Mesendoderm (in vitro differentiated cells): ENCODE measurements at regions not wholly inside any gene's neighbourhood (a gene's known extent, or its start where the extent isn't known, plus 50 kb on each side); places are given as distances from the start of the nearest gene placed in this dataset.
"Not testable (repeated sequence)": the region's sequence is repeated elsewhere in the genome, so short reads cannot be mapped to it uniquely, and the experiment has no call there.

ENCODE experiments used
- DNase-seq: peaks from one replicate; pipeline ENCODE4 v3.0.0; 2013
- H2AK5ac ChIP-seq: 2 replicates; pipeline ENCODE4 v1.6.1; 2013; ENCODE audit warnings: low read length, inconsistent platforms
- H2BK120ac ChIP-seq: 2 replicates; pipeline ENCODE4 v1.6.1; 2013; ENCODE audit warnings: low read depth, mild to moderate bottlenecking, low read length, moderate library complexity, mixed read lengths
- H2BK15ac ChIP-seq: replicated peaks from 2 replicates; pipeline ENCODE4 v1.6.1; 2013; ENCODE audit warnings: low read depth, mild to moderate bottlenecking, moderate library complexity
- H2BK5ac ChIP-seq: 2 replicates; pipeline ENCODE4 v1.6.1; 2013; ENCODE audit warnings: low read length, inconsistent platforms
- H3K18ac ChIP-seq: 2 replicates; pipeline ENCODE4 v1.6.1; 2013; ENCODE audit warnings: mild to moderate bottlenecking, low read length, mixed read lengths
- H3K23ac ChIP-seq: one replicate; pipeline ENCODE4 v1.6.1; 2013; ENCODE audit warnings: low read length
- H3K27ac ChIP-seq: 2 replicates; pipeline ENCODE4 v1.5.1; 2013; ENCODE audit warnings: low read depth, mild to moderate bottlenecking, inconsistent platforms, low read length, moderate library complexity
- H3K27me3 ChIP-seq: 2 replicates; pipeline ENCODE4 v1.6.1; 2013; ENCODE audit warnings: low read length, control low read depth, mild to moderate bottlenecking, inconsistent platforms; ENCODE audit not compliant: insufficient read depth, poor library complexity
- H3K36me3 ChIP-seq: 2 replicates; pipeline ENCODE4 v1.6.1; 2013; ENCODE audit warnings: low read length, inconsistent platforms; ENCODE audit not compliant: control insufficient read depth, insufficient read depth
- H3K4ac ChIP-seq: one replicate; pipeline ENCODE4 v1.6.1; 2013; ENCODE audit warnings: low read depth, mild to moderate bottlenecking, low read length, moderate library complexity
- H3K4me1 ChIP-seq: 2 replicates; pipeline ENCODE4 v1.6.1; 2013; ENCODE audit warnings: low read depth, low read length, inconsistent platforms; ENCODE audit not compliant: control insufficient read depth
- H3K4me2 ChIP-seq: 2 replicates; pipeline ENCODE4 v1.6.1; 2013; ENCODE audit warnings: low read length
- H3K4me3 ChIP-seq: 2 replicates; pipeline ENCODE4 v1.5.1; 2013; ENCODE audit warnings: mild to moderate bottlenecking, low read length
- H3K56ac ChIP-seq: one replicate; pipeline ENCODE4 v1.6.1; 2013; ENCODE audit warnings: low read length
- H3K79me1 ChIP-seq: 2 replicates; pipeline ENCODE4 v1.6.1; 2013; ENCODE audit warnings: low read length, inconsistent platforms
- H3K79me2 ChIP-seq: 2 replicates; pipeline ENCODE4 v1.6.1; 2013; ENCODE audit warnings: mild to moderate bottlenecking, low read length; ENCODE audit not compliant: control insufficient read depth, insufficient read depth
- H3K9ac ChIP-seq: 2 replicates; pipeline ENCODE4 v1.6.1; 2013; ENCODE audit warnings: low read length, inconsistent platforms
- H4K5ac ChIP-seq: one replicate; pipeline ENCODE4 v1.6.1; 2013; ENCODE audit warnings: low read length
- H4K8ac ChIP-seq: one replicate; pipeline ENCODE4 v1.6.1; 2013; ENCODE audit warnings: low read depth, mild to moderate bottlenecking, control low read depth, low read length, moderate library complexity
- WGBS: extraction: QIAGEN DNeasy Blood & Tissue Kit; methylation state at CpG from one replicate; pipeline ENCODE4 v1.1.7; 2013; ENCODE audit warnings: low lambda C conversion rate, missing lambda C conversion rate; ENCODE audit not compliant: insufficient coverage; ENCODE audit errors: extremely low coverage; 5-methylcytosine and 5-hydroxymethylcytosine counted together

DNA sequence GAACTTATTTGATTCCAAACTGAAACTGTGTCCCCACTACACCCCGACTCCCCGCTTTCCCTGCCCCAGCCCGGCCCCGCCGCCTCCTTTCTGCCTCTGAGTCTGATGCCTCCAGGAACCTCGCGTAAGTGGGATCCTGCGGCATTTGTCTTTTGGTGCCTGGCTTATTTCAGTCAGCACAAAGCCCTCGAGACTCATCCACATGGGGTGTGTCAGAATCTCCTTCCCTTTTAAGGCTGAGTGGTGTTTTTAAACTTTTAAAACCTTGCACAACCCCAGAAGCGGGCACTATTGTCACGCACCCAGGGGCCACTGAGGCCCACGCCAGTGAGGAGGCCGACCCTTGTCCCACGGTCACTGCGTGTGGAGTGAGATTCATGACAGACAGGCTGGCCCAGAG is 206.9 kb downstream of the NPIPB11 start:
- H3K9ac ChIP-seq, H3K56ac ChIP-seq, H4K5ac ChIP-seq, H3K27me3 ChIP-seq, H2AK5ac ChIP-seq, H4K8ac ChIP-seq, H3K79me1 ChIP-seq, H3K36me3 ChIP-seq, H2BK5ac ChIP-seq, H3K4me2 ChIP-seq, H3K18ac ChIP-seq, H3K27ac ChIP-seq, H3K4me3 ChIP-seq, H3K79me2 ChIP-seq, DNase-seq, H3K4me1 ChIP-seq, H2BK120ac ChIP-seq, H3K4ac ChIP-seq, H2BK15ac ChIP-seq, H3K23ac ChIP-seq: not testable (repeated sequence)
- WGBS, result no CpG with 5 or more reads among the region's 15 CpGs

DNA sequence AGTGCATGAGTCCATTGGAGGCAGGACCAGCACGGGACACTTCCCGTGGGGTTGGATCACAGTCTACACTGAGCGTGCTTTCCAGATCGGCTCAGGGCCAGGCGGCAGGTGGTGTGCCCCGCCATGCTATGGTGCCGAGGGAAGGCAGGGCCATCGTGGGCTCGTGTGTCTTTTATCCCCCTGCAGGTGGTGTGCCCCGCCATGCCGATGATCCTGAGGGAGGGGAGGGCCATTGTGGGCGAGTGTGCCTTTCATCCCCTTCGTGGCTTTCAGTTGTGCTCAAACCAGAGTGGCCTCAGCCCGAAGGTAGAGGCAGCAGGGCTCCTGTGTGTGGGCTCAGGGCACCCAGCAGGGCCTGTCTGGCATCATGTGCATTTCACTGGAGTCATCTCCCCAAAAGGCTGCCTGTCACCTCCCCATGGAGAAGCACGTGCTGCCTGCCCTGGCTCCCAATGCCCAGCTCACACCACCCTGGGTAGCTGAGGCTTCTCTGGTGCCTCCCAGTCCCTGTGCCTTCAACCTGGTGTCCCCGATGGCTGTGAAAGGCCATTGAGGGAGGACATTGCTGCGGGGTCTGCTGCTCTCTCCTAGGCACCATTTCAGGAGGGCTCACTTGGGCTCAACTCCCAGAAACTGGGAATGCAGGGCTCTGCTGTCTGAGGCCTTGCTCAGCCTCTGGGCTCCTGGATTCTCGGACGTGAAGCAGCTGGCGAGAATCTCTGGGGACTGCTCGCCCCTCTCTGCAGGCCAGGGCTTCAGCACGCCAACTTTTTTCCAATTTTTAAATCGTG is 207.6 kb downstream of the NPIPB11 start:
- Histone ChIP-seq H2AK5ac (no peak overlapping the region), H4K5ac (no peak overlapping the region), H3K4me1 (no peaks in the 10 kb centered on the region), H3K4ac (no peak overlapping the region), H3K27me3 (no peaks in the 10 kb centered on the region), H3K4me2 (no peak overlapping the region), H3K79me2 (no peaks in the 10 kb centered on the region), H3K36me3 (no peaks in the 10 kb centered on the region), H2BK120ac (no peak overlapping the region), H3K18ac (no peak overlapping the region), H3K79me1 (no peaks in the 10 kb centered on the region), H3K56ac (no peak overlapping the region), H3K4me3 (no peak overlapping the region), H4K8ac (no peak overlapping the region), H3K27ac (no peak overlapping the region), H3K9ac (no peak overlapping the region), H2BK15ac (no peak overlapping the region), H2BK5ac (no peak overlapping the region), H3K23ac (no peak overlapping the region)
- WGBS, result no CpG with 5 or more reads among the region's 23 CpGs
- DNase-seq, result no peak

DNA sequence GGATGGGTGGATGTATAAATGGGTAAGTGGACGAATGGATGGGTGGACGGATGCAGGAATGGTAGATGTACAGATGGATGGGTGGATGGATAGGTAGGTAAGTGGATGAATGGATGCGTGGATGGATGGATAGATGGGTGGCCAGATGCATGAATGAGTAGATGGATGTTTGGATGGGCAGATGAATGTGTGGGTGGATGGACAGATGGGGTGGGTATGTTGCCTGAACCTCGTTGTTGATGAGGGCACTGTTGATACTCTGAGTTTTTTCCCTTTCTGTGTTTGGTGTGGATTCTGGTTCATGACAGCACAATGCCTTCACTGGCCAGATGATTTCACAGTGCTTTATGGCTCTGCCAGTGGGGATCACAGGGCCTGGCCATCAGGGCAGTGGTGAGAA is 208.3 kb downstream of the NPIPB11 start:
- Histone ChIP-seq H3K4me2 (no peak overlapping the region), H3K27me3 (no peaks in the 10 kb centered on the region), H2BK5ac (no peak overlapping the region), H3K79me1 (no peaks in the 10 kb centered on the region), H2BK120ac (no peak overlapping the region), H2AK5ac (no peak overlapping the region), H3K56ac (no peak overlapping the region), H3K9ac (no peak overlapping the region), H3K36me3 (no peaks in the 10 kb centered on the region), H3K18ac (no peak overlapping the region), H3K4me3 (no peak overlapping the region), H3K79me2 (no peaks in the 10 kb centered on the region), H2BK15ac (no peak overlapping the region), H4K5ac (no peak overlapping the region), H4K8ac (no peak overlapping the region), H3K4me1 (no peaks in the 10 kb centered on the region), H3K4ac (no peak overlapping the region), H3K27ac (no peak overlapping the region), H3K23ac (no peak overlapping the region)
- WGBS, result 100% methylated on average over 1 of the region's 4 CpGs
- no peak for DNase-seq

DNA sequence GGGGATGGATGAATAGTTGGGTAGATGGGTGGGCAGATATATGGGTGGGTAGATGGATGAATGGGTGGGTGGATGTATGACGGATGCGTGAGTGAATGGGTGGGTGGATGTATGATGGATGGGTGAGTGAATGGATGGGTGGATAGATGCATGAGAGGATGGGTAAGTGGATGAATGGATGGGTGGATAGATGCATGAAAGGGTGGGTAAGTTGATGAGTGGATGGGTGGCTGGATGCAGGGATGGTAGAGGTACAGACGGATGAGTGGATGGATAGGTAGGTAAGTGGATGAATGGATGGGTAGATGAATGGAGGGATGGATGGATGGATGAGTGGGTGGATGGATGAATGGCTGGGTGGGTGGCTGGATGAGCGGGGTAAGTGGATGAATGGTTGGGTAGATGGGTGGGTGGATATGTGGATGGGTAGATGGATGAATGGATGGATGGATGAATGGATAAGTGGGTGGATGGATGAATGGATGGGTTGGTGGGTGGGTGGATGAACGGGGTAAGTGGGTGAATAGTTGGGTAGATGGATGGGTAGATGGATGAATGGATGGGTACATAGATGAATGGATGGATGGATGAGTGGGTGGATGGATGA is 208.9 kb downstream of the NPIPB11 start:
- not testable (repeated sequence) for H3K56ac ChIP-seq, H2BK5ac ChIP-seq, H2BK120ac ChIP-seq, DNase-seq, H3K27me3 ChIP-seq, H3K79me2 ChIP-seq, H2AK5ac ChIP-seq, H3K4me2 ChIP-seq, H3K23ac ChIP-seq, H2BK15ac ChIP-seq, H4K5ac ChIP-seq, H3K4ac ChIP-seq, H3K79me1 ChIP-seq, H3K27ac ChIP-seq, H3K9ac ChIP-seq, H3K4me3 ChIP-seq, H4K8ac ChIP-seq, H3K18ac ChIP-seq, H3K4me1 ChIP-seq, H3K36me3 ChIP-seq
- WGBS, result 100% methylated on average over 3 of the region's 5 CpGs

DNA sequence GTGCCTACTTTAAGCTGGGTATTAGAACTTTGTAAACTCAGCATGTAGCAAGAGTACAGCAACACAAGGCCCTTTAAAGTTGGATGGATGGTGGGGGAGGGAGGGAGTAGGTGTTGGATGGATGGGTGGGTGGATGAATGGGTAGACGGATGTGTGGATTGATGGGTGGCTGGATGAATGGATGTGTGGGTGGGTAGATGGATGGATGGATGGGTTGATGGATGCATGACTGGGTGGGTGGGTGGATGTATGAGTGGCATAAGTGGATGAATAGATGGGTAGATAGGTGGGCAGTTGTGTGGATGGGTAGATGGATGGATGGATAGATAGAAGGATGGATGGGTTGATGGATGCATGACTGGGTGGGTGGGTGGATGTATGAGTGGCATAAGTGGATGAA is 209.8 kb downstream of the NPIPB11 start:
- DNase-seq, H3K18ac ChIP-seq, H2AK5ac ChIP-seq, H3K56ac ChIP-seq, H4K5ac ChIP-seq, H2BK120ac ChIP-seq, H3K79me2 ChIP-seq, H2BK15ac ChIP-seq, H3K4me1 ChIP-seq, H3K79me1 ChIP-seq, H3K23ac ChIP-seq, H3K27ac ChIP-seq, H3K4me2 ChIP-seq, H3K27me3 ChIP-seq, H3K4ac ChIP-seq, H3K9ac ChIP-seq, H2BK5ac ChIP-seq, H3K36me3 ChIP-seq, H3K4me3 ChIP-seq, H4K8ac ChIP-seq: not testable (repeated sequence)
- WGBS, result no CpG with 5 or more reads among the region's 1 CpG
